ENCODE measurements at regions not wholly inside any gene's neighbourhood (a gene's known extent, or its start where the extent isn't known, plus 50 kb on each side); places are given as distances from the start of the nearest gene placed in this dataset.

DNA sequence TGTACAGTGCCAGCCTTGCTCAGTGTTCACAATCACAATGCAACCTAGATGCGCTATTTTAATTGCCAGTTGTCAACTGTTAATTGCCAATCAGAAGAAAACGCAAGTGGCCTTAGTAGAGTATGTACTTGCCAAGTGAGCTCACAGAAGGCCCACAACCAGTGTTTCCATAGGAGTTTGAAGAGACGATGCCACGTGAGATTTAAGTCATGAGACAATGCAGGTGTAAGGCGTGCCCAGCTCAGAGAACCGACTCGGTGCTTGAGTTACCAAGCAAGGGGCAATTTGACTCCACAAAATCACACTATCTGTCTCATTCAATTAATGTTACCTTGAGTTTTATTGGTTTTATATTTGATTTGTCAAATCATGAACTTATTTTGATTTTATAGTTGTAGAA, 65.6 kb downstream of the TEX35 start:
- Histone ChIP-seq H3K36me3 (ENCODE audit: control insufficient read depth in 4 of 4, insufficient read depth in 3 of 4, low read depth in 1 of 4, low read length in 3 of 4) (no peaks in the 10 kb centered on the region), H3K4me1 (ENCODE audit: control insufficient read depth in 4 of 4, insufficient read depth in 4 of 4, low read length in 3 of 4) (peaks cover 0 to 5% (median 0%) of the 10 kb centered on the region in 4 donors), H3K4me3 (ENCODE audit: low read depth in 1 of 3, low read length in 3 of 3) (no peak overlapping the region), H3K9me3 (ENCODE audit: control insufficient read depth in 4 of 4, low read length in 3 of 4) (no peaks in the 10 kb centered on the region), H3K27ac (ENCODE audit: low read depth in 1 of 2, low read length in 2 of 2) (no peak overlapping the region), H3K9ac (ENCODE audit: low read depth in 1 of 2, low read length in 2 of 2) (no peak overlapping the region), H3K27me3 (ENCODE audit: control insufficient read depth in 4 of 4, insufficient read depth in 4 of 4, low read length in 3 of 4) (no peaks in the 10 kb centered on the region)
- DNase-seq (ENCODE audit: low spot score), result no peak
- TF ChIP-seq EGR1 (IDR thresholded peaks at IDR 0.05; ENCODE audit: low read depth in 2 of 2) (no peak), HNF4A (conservative IDR thresholded peaks at IDR 0.05) (no peak), FOXA2 (IDR thresholded peaks at IDR 0.05) (no peak), REST (IDR thresholded peaks at IDR 0.05) (no peak), NR2F2 (IDR thresholded peaks at IDR 0.05) (no peak), JUND (IDR thresholded peaks at IDR 0.05) (no peak), RXRA (IDR thresholded peaks at IDR 0.05) (no peak), SP1 (IDR thresholded peaks at IDR 0.05) (no peak), YY1 (IDR thresholded peaks at IDR 0.05) (no peak), TAF1 (conservative IDR thresholded peaks at IDR 0.05) (no peak), FOXA1 (IDR thresholded peaks at IDR 0.05) (no peak), ATF3 (IDR thresholded peaks at IDR 0.05) (no peak), GABPA (IDR thresholded peaks at IDR 0.05 in 1 of 2, conservative IDR thresholded peaks at IDR 0.05 in 1 of 2) (no peak), MAX (IDR thresholded peaks at IDR 0.05) (no peak), HNF4G (IDR thresholded peaks at IDR 0.05) (no peak), RAD21 (IDR thresholded peaks at IDR 0.05) (no peak)
- TF ChIP-seq, protein P1, sequence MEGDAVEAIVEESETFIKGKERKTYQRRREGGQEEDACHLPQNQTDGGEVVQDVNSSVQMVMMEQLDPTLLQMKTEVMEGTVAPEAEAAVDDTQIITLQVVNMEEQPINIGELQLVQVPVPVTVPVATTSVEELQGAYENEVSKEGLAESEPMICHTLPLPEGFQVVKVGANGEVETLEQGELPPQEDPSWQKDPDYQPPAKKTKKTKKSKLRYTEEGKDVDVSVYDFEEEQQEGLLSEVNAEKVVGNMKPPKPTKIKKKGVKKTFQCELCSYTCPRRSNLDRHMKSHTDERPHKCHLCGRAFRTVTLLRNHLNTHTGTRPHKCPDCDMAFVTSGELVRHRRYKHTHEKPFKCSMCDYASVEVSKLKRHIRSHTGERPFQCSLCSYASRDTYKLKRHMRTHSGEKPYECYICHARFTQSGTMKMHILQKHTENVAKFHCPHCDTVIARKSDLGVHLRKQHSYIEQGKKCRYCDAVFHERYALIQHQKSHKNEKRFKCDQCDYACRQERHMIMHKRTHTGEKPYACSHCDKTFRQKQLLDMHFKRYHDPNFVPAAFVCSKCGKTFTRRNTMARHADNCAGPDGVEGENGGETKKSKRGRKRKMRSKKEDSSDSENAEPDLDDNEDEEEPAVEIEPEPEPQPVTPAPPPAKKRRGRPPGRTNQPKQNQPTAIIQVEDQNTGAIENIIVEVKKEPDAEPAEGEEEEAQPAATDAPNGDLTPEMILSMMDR (IDR thresholded peaks at IDR 0.05; ENCODE audit: low read depth, low read length, missing input control), result no peak
- TF ChIP-seq, protein P2, sequence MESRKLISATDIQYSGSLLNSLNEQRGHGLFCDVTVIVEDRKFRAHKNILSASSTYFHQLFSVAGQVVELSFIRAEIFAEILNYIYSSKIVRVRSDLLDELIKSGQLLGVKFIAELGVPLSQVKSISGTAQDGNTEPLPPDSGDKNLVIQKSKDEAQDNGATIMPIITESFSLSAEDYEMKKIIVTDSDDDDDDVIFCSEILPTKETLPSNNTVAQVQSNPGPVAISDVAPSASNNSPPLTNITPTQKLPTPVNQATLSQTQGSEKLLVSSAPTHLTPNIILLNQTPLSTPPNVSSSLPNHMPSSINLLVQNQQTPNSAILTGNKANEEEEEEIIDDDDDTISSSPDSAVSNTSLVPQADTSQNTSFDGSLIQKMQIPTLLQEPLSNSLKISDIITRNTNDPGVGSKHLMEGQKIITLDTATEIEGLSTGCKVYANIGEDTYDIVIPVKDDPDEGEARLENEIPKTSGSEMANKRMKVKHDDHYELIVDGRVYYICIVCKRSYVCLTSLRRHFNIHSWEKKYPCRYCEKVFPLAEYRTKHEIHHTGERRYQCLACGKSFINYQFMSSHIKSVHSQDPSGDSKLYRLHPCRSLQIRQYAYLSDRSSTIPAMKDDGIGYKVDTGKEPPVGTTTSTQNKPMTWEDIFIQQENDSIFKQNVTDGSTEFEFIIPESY (IDR thresholded peaks at IDR 0.05), result no peak
- WGBS, result 92% methylated on average over 7 of the region's 7 CpGs
